IPS DF 19.7 (cell line): ENCODE measurements at regions not wholly inside any gene's neighbourhood (a gene's known extent, or its start where the extent isn't known, plus 50 kb on each side); places are given as distances from the start of the nearest gene placed in this dataset.

Experiments
- DNase-seq: peaks from one replicate; pipeline ENCODE4 v3.0.0-alpha.2; 2013; ENCODE audit warnings: low read depth, low spot score

GRCh38 chr4:89665662-89666061, 171.3 kb downstream of the SNCA start:
- no peak for DNase-seq

GRCh38 chr4:89664521-89664920, 172.4 kb downstream of the SNCA start:
- DNase-seq, result no peak

- no peak for DNase-seq
These were observed 175.6 kb downstream of the SNCA start for GRCh38 chr4:89661173-89661899.

- DNase-seq, result no peak
These were observed 176.4 kb downstream of the SNCA start for GRCh38 chr4:89660444-89661172.

- no peak for DNase-seq
These were observed 178.3 kb downstream of the SNCA start for GRCh38 chr4:89658701-89659024.

- no peak for DNase-seq
These were observed 178.8 kb downstream of the SNCA start for GRCh38 chr4:89657931-89658700.

GRCh38 chr4:89653012-89653411, 183.9 kb downstream of the SNCA start:
- DNase-seq, result no peak

GRCh38 chr4:89645482-89645881, 191.5 kb downstream of the SNCA start:
- no peak for DNase-seq

GRCh38 chr4:89641367-89641687, 195.6 kb downstream of the SNCA start:
- no peak for DNase-seq

- DNase-seq, result peak; percentile 84
These were observed 196.2 kb downstream of the SNCA start for GRCh38 chr4:89640620-89641366.

GRCh38 chr4:89639395-89639794, 197.6 kb downstream of the SNCA start:
- DNase-seq, result no peak

- DNase-seq, result no peak
These were observed 211.2 kb downstream of the SNCA start for GRCh38 chr4:89625599-89626293.

- DNase-seq, result no peak
These were observed 217.6 kb downstream of the SNCA start for GRCh38 chr4:89619206-89619962.

GRCh38 chr4:89618151-89618550, 218.8 kb downstream of the SNCA start:
- DNase-seq, result no peak

GRCh38 chr4:89617317-89617716, 219.6 kb downstream of the SNCA start:
- no peak for DNase-seq

- DNase-seq, result no peak
These were observed 220.6 kb downstream of the SNCA start for GRCh38 chr4:89616382-89616781.

- DNase-seq, result no peak
These were observed 221.9 kb downstream of the SNCA start for GRCh38 chr4:89615051-89615450.

GRCh38 chr4:89614155-89614554, 222.8 kb downstream of the SNCA start:
- DNase-seq, result no peak

GRCh38 chr4:89610236-89610635, 226.7 kb downstream of the SNCA start:
- no peak for DNase-seq

GRCh38 chr4:89609756-89610155, 227.2 kb downstream of the SNCA start:
- no peak for DNase-seq

GRCh38 chr4:89604951-89605350, 232.0 kb downstream of the SNCA start:
- no peak for DNase-seq
